WTC11 (cell line): ENCODE measurements at regions not wholly inside any gene's neighbourhood (a gene's known extent, or its start where the extent isn't known, plus 50 kb on each side); places are given as distances from the start of the nearest gene placed in this dataset.

ENCODE experiments used
- ATAC-seq: fragments of 200-7000 bp; cut with Tn5 transposase; 2 replicates; pipeline ENCODE4 v1.10.0; 2021; ENCODE audit warnings: mild to moderate bottlenecking, moderate library complexity
- CTCF ChIA-PET: fragments of 300-600 bp; sonication (Branson Sonifier 250); formaldehyde crosslinking; loops from one replicate; lab custom pipeline; 2021; ENCODE audit warnings: antibody characterized with exemption; lab: Charles Lee
- POLR2A ChIA-PET: fragments of 350-600 bp; sonication (Branson Sonifier 250); formaldehyde crosslinking; loops from one replicate; lab custom pipeline; 2021; ENCODE audit warnings: antibody characterized with exemption; lab: Charles Lee
- DNase-seq: peaks from one replicate; pipeline ENCODE4 v3.0.0; 2021; ENCODE audit warnings: low spot score
- H3K27ac Mint-ChIP-seq: 2 replicates; pipeline ENCODE4 v1.8.0; 2021; ENCODE audit warnings: mixed read lengths
- H3K27me3 Mint-ChIP-seq: 2 replicates; pipeline ENCODE4 v1.8.0; 2021; ENCODE audit warnings: low read depth, mild to moderate bottlenecking, moderate library complexity, mixed read lengths
- H3K36me3 Mint-ChIP-seq: 2 replicates; pipeline ENCODE4 v1.8.0; 2021; ENCODE audit warnings: mixed read lengths
- H3K4me1 Mint-ChIP-seq: 2 replicates; pipeline ENCODE4 v1.8.0; 2022; ENCODE audit warnings: mixed read lengths
- H3K4me3 Mint-ChIP-seq: 2 replicates; pipeline ENCODE4 v1.8.0; 2021; ENCODE audit warnings: mild to moderate bottlenecking, moderate library complexity, mixed read lengths
- H3K9me3 Mint-ChIP-seq: 2 replicates; pipeline ENCODE4 v1.8.0; 2021; ENCODE audit warnings: mixed read lengths
- ELF4 ChIP-seq: sonication (generic); formaldehyde crosslinking; IDR thresholded peaks from 2 replicates; pipeline ENCODE4 v1.8.1; 2022; ENCODE audit warnings: low read depth, mild to moderate bottlenecking, moderate library complexity, missing genetic modification reagents
- GABPB1 ChIP-seq: sonication (generic); formaldehyde crosslinking; IDR thresholded peaks from 2 replicates; pipeline ENCODE4 v1.8.1; 2023; ENCODE audit warnings: mild to moderate bottlenecking, missing genetic modification reagents
- JAZF1 ChIP-seq: fragments of 250-450 bp; sonication (Bioruptor Pico); IDR thresholded peaks from 2 replicates; pipeline ENCODE4 v1.9.0; 2021; ENCODE audit warnings: moderate library complexity, mild to moderate bottlenecking, inconsistent platforms
- MXD4 ChIP-seq: fragments of 250-450 bp; sonication (Bioruptor Pico); IDR thresholded peaks from 2 replicates; pipeline ENCODE4 v1.8.0; 2021; ENCODE audit warnings: mild to moderate bottlenecking, moderate library complexity, borderline replicate concordance
- NFE2L1 ChIP-seq: sonication (generic); formaldehyde crosslinking; IDR thresholded peaks from 2 replicates; pipeline ENCODE4 v1.8.1; 2023; ENCODE audit warnings: missing genetic modification reagents
- NR3C1 ChIP-seq: sonication (generic); formaldehyde crosslinking; conservative IDR thresholded peaks from 2 replicates; pipeline ENCODE4 v1.8.1; 2023; ENCODE audit warnings: low read depth, mild to moderate bottlenecking, missing genetic modification reagents
- STAT6 ChIP-seq: sonication (generic); formaldehyde crosslinking; conservative IDR thresholded peaks from 2 replicates; pipeline ENCODE4 v1.8.1; 2023; ENCODE audit warnings: mild to moderate bottlenecking, low read depth, missing genetic modification reagents, moderate library complexity
- TCF7 ChIP-seq: sonication (generic); formaldehyde crosslinking; IDR thresholded peaks from 2 replicates; pipeline ENCODE4 v1.8.0; 2022; ENCODE audit warnings: mild to moderate bottlenecking, low read depth, missing genetic modification reagents, moderate library complexity
- ZBTB43 ChIP-seq: sonication (generic); formaldehyde crosslinking; IDR thresholded peaks from 2 replicates; pipeline ENCODE4 v1.8.1; 2023; ENCODE audit warnings: mild to moderate bottlenecking, missing genetic modification reagents
- ZNF232 ChIP-seq: sonication (generic); formaldehyde crosslinking; IDR thresholded peaks from 2 replicates; pipeline ENCODE4 v1.8.0; 2022; ENCODE audit warnings: mild to moderate bottlenecking, missing genetic modification reagents
- ZNF512 ChIP-seq: sonication (generic); formaldehyde crosslinking; IDR thresholded peaks from 2 replicates; pipeline ENCODE4 v1.8.1; 2022; ENCODE audit warnings: missing genetic modification reagents, borderline replicate concordance
- ZNF671 ChIP-seq: fragments of 250-450 bp; sonication (Bioruptor Pico); IDR thresholded peaks from 2 replicates; pipeline ENCODE4 v1.8.0; 2021; ENCODE audit warnings: mild to moderate bottlenecking
- TF ChIP-seq, protein P1 (sequence below): sonication (generic); formaldehyde crosslinking; IDR thresholded peaks from 2 replicates; pipeline ENCODE4 v1.8.1; 2023; ENCODE audit warnings: mild to moderate bottlenecking, missing genetic modification reagents
- TF ChIP-seq, protein P2 (sequence below): sonication (generic); formaldehyde crosslinking; IDR thresholded peaks from 2 replicates; pipeline ENCODE4 v1.8.1; 2022; ENCODE audit warnings: mild to moderate bottlenecking, missing genetic modification reagents, moderate library complexity, borderline replicate concordance
- TF ChIP-seq, protein P3 (sequence below): sonication (generic); formaldehyde crosslinking; IDR thresholded peaks from 2 replicates; pipeline ENCODE4 v1.8.1; 2023; ENCODE audit warnings: mild to moderate bottlenecking, missing genetic modification reagents, borderline replicate concordance

DNA sequence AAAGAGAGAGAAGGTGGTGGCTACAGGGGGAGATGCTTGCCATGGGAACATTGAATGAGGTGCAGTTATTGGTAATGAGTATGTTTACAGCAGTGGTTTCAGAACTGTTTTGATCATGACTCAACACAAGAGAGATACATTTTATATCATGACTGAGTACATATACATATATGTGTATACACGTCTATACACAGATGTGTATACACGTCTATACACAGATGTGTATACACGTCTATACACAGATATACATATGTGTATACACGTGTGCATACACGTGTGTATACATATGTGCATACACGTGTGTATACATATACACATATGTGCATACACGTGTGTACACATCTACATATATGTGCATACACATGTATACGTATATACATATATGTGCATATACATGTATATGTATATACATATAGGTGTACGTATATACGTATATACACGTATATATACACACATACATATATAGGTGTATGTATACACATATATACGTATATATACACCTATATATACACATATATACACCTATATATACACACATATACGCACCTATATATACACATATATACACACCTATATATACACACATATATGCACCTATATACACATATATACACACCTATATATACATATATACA is 518.5 kb downstream of the TSN start (continued):
- TF ChIP-seq, protein P1, sequence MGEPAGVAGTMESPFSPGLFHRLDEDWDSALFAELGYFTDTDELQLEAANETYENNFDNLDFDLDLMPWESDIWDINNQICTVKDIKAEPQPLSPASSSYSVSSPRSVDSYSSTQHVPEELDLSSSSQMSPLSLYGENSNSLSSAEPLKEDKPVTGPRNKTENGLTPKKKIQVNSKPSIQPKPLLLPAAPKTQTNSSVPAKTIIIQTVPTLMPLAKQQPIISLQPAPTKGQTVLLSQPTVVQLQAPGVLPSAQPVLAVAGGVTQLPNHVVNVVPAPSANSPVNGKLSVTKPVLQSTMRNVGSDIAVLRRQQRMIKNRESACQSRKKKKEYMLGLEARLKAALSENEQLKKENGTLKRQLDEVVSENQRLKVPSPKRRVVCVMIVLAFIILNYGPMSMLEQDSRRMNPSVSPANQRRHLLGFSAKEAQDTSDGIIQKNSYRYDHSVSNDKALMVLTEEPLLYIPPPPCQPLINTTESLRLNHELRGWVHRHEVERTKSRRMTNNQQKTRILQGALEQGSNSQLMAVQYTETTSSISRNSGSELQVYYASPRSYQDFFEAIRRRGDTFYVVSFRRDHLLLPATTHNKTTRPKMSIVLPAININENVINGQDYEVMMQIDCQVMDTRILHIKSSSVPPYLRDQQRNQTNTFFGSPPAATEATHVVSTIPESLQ (CRISPR knock-in tag) = no peak

DNA sequence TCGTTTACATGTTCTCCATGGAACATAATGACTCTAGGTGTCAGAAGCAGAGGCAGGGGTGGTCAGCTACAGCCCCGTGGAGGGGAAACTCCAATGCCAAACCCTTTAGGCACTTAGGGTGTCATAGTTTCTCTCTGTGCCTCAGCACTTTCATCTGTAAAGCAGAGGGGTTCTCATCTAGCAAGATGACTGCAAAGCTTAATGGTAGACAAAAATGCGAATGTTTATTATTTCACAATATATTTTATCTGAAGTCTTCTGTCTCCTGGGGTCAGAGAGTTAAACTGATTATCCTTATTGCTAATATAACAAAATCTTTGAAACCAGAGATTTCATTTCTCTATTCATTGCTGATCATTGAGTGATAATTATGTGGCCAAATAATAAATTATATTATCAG is 522.5 kb downstream of the TSN start:
- CTCF ChIA-PET = no interaction called here
- H3K4me1 Mint-ChIP-seq = 0 out of 2 replicates have a peak, but pooled peaks cover under 1% of the 10 kb centered on the region
- H3K27me3 Mint-ChIP-seq = no peaks in the 10 kb centered on the region; the same call in 1 of the 2 replicates
- no peak overlapping the region for H3K27ac Mint-ChIP-seq
- no peak overlapping the region for H3K4me3 Mint-ChIP-seq
- peaks cover 21% of the 10 kb centered on the region for H3K9me3 Mint-ChIP-seq
- ATAC-seq = no peak
- POLR2A ChIA-PET = no interaction called here
- no peaks in the 10 kb centered on the region for H3K36me3 Mint-ChIP-seq
- DNase-seq = no peak
- TF ChIP-seq MXD4 (CRISPR knock-in tag) (no peak), STAT6 (CRISPR knock-in tag) (no peak), ZBTB43 (CRISPR knock-in tag) (no peak), NR3C1 (CRISPR knock-in tag) (no peak), ELF4 (no peak), ZNF671 (CRISPR knock-in tag) (no peak), ZNF512 (no peak), ZNF232 (CRISPR knock-in tag) (no peak), GABPB1 (CRISPR knock-in tag) (no peak), JAZF1 (no peak), NFE2L1 (CRISPR knock-in tag) (no peak), TCF7 (no peak)
- TF ChIP-seq, protein P2, sequence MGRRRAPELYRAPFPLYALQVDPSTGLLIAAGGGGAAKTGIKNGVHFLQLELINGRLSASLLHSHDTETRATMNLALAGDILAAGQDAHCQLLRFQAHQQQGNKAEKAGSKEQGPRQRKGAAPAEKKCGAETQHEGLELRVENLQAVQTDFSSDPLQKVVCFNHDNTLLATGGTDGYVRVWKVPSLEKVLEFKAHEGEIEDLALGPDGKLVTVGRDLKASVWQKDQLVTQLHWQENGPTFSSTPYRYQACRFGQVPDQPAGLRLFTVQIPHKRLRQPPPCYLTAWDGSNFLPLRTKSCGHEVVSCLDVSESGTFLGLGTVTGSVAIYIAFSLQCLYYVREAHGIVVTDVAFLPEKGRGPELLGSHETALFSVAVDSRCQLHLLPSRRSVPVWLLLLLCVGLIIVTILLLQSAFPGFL (CRISPR knock-in tag) = no peak
- TF ChIP-seq, protein P3, sequence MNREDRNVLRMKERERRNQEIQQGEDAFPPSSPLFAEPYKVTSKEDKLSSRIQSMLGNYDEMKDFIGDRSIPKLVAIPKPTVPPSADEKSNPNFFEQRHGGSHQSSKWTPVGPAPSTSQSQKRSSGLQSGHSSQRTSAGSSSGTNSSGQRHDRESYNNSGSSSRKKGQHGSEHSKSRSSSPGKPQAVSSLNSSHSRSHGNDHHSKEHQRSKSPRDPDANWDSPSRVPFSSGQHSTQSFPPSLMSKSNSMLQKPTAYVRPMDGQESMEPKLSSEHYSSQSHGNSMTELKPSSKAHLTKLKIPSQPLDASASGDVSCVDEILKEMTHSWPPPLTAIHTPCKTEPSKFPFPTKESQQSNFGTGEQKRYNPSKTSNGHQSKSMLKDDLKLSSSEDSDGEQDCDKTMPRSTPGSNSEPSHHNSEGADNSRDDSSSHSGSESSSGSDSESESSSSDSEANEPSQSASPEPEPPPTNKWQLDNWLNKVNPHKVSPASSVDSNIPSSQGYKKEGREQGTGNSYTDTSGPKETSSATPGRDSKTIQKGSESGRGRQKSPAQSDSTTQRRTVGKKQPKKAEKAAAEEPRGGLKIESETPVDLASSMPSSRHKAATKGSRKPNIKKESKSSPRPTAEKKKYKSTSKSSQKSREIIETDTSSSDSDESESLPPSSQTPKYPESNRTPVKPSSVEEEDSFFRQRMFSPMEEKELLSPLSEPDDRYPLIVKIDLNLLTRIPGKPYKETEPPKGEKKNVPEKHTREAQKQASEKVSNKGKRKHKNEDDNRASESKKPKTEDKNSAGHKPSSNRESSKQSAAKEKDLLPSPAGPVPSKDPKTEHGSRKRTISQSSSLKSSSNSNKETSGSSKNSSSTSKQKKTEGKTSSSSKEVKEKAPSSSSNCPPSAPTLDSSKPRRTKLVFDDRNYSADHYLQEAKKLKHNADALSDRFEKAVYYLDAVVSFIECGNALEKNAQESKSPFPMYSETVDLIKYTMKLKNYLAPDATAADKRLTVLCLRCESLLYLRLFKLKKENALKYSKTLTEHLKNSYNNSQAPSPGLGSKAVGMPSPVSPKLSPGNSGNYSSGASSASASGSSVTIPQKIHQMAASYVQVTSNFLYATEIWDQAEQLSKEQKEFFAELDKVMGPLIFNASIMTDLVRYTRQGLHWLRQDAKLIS (CRISPR knock-in tag) = no peak
